GM21528 (cell line): ENCODE measurements at regions not wholly inside any gene's neighbourhood (a gene's known extent, or its start where the extent isn't known, plus 50 kb on each side); places are given as distances from the start of the nearest gene placed in this dataset.
"Not testable (repeated sequence)": the region's sequence is repeated elsewhere in the genome, so short reads cannot be mapped to it uniquely, and the experiment has no call there.

Source experiments
- ATAC-seq: cut with Tn5 transposase; IDR thresholded peaks from one replicate; pipeline ENCODE4 v1.9.1; 2021; ENCODE audit warnings: mild to moderate bottlenecking, moderate library complexity; ENCODE audit not compliant: unreplicated experiment, low FRiP score

DNA sequence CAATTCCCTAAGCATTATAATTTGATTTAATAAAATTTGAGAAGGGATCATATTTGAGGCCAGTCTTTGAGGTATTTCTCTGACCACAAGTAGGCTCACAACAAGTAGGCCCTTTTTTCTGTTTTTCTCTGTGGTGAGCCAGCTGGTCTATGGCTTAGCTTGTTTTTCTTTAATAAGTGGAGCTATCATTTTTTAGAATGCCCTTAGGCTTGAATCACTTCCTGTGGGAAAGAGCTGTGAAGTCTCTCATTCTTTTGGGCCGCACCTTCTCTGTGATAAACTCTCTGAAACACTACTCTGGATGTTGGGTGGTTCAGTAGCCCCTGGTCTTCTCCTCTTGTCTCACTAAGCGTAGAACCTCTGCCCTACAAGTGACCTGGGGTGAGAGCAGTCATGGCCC lies 235.9 kb downstream of the SUCLG1 start:
- ATAC-seq: no peak

DNA sequence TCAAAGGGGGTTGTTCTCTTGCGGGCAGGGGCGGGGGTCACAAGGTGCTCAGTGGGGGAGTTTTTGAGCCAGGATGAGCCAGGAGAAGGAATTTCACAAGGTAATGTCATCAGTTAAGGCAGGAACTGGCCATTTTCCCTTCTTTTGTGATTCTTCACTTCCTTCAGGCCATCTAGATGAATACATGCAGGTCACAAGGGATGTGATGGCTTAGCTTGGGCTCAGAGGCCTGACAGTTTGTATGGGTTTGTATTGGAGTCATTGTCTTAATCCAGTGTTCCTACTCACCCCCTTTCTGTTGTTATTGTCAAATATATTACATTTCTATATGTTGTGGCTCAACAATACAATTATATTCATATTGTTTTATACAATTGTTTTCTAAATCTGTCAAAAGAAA lies 238.0 kb downstream of the SUCLG1 start:
- ATAC-seq: not testable (repeated sequence)

DNA sequence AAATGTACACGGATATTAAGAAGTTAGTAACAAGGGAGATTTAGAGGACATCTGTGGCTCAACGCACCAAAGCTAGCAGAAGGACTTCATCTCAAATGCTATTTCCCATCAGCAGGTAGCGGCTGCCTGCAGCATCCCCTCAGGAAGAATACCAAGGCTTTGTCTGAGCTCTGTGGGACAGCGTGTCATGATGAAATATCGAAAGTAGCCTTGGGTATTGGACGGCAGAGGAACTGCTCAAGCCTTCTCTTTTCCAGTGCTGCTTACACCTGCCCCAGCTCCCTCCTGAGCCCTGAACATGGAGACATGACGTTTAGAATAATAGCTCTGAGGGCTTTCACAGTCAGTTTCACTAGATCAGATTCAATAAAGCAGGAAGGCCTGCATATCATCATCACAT lies 241.6 kb downstream of the SUCLG1 start:
- ATAC-seq: no peak

DNA sequence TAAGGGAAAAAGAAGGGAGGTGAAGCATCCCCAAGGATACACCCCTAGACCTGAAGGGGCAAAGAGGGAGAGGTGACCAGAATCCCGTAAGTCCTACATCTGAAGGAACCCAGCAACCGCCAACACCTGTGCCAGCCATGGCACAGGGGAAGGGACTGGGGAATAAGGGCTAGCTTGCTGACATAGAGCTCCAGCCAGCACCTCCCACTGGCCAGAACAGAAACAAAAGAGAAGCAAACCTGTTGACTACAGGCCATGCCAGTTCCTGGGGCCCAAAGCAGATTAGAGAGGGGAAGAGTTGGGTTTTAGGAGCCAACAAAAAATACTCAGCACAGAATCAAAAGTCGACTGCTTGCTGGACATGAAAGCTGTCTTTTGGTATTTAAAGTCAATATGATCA lies 244.6 kb downstream of the SUCLG1 start:
- no peak for ATAC-seq

DNA sequence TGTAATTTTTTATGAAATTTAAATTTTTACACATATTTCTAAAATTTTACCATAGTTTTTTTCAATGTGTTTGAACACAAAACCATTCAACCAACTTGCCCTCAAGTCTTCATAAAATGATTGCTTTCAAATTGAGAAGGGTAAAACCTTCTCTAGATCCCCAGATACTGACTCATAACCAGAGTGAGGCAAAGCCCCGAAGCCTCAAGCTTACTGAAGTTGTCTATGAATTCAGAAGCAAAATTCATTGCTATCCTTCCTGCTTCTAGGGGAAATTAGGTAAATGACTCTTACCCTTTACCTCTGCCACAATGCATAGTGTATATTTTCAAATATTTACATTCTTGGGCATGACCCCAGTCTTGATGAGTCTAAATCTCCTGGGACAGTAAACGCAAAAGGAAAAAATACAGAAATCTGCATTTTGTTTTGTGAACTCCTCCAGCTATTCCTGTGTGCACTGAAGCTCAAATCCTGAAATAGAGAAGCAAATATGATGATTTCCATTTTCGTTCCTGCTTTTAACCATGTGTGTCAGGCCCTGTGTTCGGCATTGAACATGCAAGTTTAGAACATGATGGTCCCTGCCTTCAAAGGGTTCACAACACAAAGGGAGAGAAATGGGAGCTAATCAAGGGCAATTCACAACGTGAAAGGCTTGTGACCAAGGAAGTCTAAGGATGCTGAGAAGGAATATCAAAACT lies 246.3 kb downstream of the SUCLG1 start:
- ATAC-seq: peak; percentile 88

DNA sequence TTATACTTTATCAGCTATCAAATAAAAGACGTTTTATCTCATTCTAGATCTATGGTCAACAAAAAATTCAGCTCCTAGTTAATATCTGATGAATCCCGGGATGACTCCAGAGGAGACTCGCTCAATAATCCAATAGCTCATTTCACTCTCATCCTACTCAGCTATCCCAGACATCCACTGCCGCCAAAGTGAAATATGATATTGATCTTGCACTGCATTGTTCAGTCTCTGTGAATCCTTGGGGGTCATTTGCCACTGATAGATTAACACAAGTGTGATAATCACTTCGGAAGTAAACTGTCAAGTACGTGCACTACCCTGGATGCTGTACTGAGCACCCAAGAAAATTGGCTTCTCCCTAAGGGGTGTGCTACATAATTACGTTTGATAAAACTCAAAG lies 249.1 kb downstream of the SUCLG1 start:
- ATAC-seq: no peak

DNA sequence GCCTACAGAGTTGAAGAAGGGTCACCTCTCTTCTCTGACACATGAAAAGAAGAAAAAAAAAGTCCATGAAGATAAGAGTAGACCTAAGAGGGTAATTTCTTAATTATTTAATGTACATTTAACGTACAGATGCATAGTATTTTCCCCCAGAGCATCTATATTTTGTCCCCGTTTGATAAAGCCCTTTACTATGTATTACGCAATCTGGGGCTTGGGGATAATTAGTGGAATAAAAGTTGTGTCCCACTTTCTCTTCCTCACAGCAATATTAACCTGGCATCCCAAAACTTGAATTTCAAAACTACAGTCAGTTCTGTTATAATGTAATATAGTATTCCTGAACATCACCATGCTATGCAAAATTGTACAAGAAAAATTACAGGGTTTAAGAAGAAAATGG lies 254.1 kb downstream of the SUCLG1 start:
- no peak for ATAC-seq

DNA sequence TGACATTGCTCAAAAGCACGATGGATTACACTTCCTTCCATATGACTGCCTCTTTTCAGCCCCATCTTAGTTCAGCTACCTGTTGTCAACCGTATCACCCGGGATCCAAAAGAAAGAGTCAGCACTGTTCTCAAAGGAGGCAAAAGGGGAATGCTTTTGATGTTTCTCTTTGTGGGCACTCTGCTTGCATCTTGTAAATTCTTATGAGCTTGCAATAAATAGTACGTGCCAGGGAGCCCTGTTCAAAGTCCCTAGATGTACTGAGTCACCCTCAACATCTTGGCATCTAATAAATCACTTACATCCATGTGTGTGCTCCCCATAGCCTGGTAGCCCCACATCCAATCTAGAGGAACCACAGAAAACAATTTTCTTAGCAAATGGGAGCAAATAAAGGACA lies 256.9 kb downstream of the SUCLG1 start:
- ATAC-seq: no peak

DNA sequence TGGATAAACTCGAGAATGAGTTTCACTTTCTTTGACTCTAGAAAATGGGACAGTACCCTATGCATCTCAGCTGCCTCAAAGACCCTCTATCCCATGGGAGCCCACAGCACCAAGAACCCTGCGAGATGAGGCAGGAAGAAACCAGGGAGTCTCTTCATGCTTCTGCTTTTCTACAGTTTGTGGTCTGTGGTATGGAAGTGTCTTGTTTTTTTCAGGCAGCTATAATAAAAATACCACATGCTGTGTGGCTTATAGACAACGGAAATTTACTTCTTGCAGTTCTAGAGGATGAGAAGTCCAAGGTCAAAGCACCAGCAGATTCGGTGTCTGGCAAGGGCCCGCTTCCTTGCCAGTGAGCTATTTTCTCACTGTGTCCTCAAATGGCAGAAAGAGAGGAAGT lies 257.9 kb downstream of the SUCLG1 start:
- ATAC-seq: no peak

DNA sequence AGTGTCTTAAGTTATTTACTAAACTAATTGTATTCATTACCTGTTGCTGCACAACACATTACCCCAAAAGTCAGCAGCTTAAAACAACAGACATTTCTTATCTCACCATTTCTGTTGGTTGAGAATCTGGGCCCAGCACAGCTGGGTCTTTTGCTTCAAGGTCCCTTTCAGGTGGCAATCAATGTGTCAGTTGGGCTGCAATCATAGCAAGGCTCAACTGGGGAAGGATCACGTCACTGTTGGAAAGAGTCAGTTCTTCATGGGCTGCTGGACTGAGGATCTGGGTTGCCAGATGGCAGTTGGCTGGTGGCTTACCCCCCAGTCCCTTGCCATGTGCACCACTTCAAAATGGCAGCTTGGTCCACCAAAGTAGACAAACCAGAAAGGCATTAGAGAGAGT lies 261.2 kb downstream of the SUCLG1 start:
- no peak for ATAC-seq

DNA sequence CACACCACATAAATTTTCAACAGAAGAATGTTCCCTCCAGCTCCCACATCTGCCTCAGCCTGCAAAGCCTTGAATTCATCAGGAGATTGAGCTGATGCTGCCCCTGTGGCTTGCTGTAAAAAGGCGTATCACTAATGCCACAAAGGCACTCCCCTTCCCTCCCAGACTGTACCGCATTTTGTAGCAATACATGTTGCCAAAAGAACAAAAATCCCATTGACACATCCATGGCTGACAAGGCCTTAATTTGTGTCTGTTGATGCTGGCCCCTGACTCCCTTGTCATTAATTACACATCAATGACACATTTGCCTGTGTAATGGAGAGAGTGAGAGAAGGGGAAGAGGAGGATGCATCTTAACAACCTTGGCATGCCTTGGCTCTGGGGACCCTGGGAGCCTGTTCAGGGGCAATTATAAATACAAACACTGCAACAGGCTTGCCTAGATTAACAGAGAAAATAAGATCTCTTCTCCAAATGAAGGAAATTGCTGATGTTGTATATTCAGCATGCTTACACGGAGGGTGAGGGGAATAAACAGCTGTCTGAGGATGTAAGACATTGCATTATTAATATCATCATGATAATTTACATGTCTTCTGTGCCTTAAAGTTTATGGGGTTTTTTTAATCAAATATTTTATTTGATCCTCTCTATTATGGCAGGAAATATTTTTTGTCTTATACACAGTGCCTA lies 264.0 kb downstream of the SUCLG1 start:
- no peak for ATAC-seq

DNA sequence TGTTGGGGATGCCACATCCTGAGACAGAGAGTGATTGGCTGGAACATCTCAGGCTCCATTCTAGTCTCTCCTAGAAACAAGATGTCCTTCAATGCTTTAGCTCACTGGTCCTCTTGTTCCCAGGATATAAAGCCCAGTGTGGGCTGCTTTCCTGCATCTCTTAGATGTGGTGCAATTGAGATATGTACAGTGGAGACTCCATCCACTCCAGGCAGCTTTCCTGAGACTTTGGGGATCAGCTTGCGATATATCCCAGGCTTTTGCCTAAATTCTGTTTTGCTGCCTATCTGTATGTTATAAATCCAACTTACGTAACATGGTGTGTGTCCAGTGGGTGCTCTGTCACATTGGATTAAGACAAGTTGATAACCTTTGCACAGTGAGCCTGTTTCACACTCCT lies 264.9 kb downstream of the SUCLG1 start:
- ATAC-seq: no peak

DNA sequence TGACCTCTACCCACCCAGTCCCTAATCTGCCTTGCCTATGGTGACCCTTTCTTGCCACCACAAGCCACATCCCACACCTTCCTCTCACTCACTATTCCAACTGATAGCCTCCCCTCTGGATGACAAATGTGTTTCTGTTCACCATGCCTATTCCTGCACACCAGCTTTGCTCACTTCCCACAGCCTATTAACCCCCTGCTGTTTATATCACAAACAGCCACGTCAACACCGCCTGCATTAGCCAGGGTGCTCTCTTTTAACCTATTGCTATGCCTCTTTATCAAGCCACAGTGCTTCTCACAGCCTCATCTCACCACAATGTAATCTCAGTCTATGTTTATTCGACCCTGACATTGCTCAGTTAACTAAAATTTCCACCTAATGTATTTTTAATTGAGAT lies 271.8 kb downstream of the SUCLG1 start:
- no peak for ATAC-seq

DNA sequence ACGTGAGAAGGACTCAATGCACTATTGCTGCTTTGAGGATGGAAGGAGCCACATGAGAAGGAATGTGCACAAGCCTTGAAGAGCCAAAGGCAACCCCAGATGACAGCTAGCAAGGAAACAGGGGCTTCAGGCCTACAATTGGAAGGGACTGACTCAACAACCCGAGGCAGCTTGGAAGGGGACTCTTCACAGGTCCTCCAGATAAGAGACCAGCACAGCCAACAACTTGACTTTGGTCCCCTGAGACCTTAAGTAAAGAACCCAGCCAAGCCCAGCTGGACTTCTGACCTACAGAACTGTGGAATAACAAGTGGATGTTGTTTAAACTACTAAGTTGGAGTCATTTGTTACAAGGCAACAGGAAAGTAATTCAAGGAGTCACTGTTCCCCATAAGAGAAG lies 277.2 kb downstream of the SUCLG1 start:
- no peak for ATAC-seq

DNA sequence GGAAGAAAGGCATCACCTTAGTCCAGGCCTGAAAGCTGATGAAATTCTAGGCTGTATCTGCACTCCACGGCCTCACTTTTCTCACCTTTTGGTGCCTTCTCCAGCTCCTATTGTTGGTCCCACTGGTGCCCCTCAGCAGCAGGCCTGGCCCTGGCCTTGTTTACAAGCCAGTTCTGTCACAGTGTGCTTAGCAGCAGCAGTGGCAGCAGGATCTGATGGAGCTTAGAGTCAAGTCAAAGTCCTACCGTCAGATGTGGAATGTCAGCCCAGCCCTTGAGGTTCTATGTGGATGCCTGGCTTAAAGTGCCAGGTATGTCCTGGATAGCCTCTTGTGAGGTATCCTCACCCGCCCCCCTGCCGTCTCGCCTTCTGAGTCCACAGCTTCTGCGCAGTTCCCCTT lies 281.3 kb downstream of the SUCLG1 start:
- no peak for ATAC-seq

DNA sequence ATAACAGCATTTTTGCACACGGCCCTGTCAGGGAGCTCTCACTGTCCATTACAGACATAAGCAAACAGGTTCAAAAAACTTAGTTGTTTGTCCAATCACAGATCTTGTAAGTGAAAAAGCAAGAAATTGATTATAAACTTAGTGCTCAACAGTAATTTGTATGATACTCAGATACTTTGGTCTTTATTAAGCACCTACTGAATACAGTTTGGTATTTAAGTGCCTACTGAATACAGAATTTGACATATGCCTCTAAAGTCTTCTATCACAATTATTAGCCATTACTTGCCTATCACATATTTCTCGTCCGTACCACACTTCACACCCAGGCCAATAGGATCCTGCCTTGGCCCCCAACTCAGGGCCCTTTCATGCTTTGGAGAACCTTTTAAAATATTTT lies 283.1 kb downstream of the SUCLG1 start:
- no peak for ATAC-seq

DNA sequence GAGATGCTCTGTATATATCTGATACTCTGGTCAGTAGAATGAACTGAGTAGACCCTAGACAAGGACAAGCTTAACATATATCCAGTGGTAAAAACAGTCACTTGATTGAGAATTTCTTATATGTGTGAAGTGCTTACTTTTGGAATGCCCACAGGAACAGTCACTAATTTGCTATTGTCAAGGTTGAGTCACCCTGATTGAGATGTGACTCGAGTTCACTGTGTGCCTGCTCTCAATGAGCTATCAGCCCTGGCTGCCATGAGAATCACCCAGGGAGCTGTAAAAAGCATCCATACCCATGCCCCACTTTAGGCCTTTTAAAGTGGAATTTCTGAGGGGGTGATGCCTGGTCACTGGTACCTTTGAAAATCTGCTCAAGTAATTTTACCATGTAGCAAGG lies 283.7 kb downstream of the SUCLG1 start:
- no peak for ATAC-seq

DNA sequence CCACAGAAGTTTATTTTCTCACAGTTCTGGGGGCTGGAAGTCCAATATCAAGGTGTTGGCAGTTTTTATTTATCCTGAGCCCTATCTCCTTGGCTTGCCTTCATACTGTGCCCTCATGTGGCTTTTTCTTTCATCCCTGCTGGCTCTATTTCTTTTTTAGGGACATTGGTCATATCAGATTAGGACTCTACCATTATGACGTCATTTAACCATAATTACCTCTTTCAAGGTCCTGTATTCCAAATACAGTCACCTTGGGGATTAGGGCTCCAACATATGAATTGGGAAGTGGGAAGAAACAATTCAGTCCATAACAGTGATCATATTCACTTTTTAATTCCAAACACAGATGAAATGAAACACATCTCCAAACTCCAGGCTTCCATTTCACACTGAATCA lies 286.0 kb downstream of the SUCLG1 start:
- ATAC-seq: no peak

DNA sequence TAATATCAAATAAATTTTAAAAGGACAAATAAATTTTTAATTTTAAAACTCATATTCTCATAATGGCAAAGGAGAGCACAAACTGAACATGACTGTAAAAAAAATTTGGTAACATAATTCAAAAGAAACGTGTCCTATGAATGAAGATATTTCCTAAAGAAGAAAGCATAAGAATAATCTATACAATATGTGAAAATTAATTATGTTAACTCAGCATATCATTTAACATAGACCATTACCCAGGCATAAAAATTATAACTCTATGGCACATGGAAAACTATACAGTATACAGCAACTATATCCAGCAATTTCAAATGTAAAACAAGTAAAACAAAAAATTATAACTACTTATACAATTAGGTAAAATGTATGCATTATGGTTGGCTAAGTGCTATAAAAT lies 288.1 kb downstream of the SUCLG1 start:
- no peak for ATAC-seq

DNA sequence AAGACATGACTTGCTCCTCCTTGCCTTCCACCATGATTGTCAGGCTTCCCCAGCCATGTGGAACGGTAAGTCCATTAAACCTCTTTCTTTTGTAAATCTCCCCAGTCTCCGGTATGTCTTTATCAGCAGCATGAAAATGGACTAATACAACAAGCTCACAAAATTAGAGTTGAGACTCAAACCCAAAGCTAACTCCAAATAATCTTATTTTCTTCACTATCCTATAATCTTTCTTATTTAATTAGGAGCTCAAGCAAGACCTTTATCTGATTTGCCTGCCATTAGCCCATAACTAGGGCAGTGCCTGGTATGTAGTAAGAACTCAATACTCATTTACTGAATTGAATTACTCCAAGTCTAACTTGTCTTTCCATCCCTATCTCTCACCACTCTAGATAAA lies 289.2 kb downstream of the SUCLG1 start:
- ATAC-seq: no peak

DNA sequence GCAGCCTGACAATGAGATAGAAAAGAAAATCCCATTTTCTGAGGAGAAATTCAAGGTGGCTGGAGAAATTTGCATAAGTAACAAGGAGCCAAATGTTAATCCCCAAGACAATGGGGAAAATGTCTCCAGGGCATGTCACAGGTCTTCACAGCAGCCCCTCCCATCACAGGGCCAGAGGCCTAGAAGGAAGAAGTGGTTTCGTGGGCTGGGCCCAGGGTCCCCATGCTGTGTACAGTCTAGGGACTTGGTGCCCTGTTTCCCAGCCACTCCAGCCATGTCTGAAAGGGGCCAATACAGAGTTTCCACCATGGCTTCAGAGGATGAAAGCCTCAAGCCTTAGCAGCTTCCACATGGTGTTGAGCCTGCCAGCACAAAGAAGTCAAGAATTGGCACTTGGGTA lies 290.5 kb downstream of the SUCLG1 start:
- ATAC-seq: not testable (repeated sequence)

DNA sequence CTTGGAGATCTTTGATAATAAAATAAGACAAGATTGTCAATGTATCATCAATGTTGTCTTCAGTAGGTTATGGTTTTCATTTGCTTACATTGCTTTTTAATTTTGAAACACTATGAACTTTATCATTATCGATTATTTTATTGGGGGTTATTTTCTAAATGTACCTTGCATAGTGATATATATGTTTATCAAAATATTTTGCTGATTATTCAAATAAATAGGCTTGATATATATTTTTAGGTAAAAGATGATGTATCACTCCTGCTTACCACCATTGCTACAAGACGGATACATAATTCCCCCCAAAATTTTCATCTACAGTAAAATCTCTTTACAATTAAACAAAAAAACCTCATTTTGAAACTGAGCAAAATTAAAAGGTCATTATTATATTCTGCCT lies 293.8 kb downstream of the SUCLG1 start:
- no peak for ATAC-seq
